Anterior cingulate cortex (tissue), 58 donors: ENCODE measurements at regions not wholly inside any gene's neighbourhood (a gene's known extent, or its start where the extent isn't known, plus 50 kb on each side); places are given as distances from the start of the nearest gene placed in this dataset.
"Not testable (repeated sequence)": the region's sequence is repeated elsewhere in the genome, so short reads cannot be mapped to it uniquely, and the experiment has no call there.

ENCODE experiments used
- DNase-seq, 58 donors: peaks; one replicate each; lab custom pipeline; 2025; lab: John Stamatoyannopoulos, UW

DNA sequence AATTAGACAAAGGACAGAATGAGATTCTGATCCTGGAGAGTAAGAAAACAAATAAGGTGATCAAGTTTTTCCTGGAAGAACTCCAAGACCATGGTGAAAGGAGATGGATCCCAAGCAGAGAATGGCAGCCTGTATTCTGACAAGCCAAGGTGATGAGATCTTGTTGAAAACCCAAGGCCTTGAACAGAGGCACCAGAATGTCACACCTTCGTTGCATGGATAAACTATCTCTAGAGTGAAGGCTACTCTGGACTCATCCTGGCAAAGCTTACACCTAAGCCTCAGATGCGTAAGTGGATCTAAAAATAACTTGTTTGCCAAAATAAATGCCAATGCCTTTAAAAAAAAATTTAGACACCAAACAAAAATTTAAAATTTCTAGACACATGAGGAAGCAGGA, 605.9 kb downstream of the ETNK1 start:
- no peak for DNase-seq

DNA sequence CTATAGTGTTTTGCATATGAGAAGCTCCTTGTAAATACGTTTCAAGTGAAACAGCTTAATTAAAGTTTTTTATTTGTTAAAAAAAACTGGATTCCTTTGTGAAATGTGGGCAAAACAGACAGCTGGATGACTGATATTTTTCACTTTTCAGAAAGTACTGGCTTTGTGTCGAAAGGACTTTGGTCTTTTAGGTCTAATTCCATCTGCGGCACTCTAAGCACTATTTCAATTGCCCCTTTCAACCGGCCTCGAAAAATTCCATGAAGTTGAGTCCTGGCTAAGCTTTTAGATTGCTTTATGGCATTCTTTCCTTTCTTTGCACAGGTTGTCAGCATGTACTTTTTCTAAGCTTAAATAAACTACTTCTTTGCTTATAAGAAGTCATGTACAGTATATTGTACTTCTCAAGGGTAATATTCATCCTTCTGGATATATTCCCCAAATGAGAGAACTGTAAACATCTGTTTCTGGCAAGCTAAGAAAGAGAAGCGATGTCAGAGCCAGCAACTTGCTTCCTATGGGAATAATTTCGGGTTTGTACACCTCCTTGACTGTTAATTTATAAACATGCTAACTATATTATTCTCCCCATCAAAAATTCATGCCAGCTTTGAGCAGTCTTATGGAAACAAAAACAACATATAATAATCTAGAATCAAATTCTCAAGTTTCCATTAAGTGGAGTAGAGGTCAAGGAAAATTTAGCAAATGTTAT, 611.3 kb downstream of the ETNK1 start:
- DNase-seq = no peak

DNA sequence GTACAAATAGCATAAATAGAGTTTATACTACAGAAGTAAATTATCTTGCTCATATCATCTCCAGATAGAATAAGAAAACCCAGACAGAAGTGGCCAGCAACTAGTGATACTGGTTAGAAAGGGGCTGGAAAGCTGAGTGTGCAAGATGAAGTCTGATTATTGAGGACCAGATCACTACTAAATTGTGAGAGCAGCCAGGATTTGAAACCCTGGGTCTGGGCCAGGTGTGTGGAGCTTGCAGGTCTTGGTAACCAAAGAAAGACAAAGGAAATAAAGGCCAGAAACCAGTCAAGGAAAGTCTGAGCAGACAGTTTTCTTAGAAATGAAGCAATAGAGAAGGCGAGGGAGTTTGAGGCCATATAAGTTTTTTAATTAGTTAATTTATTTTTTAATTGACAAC, 611.8 kb downstream of the ETNK1 start:
- no peak for DNase-seq

DNA sequence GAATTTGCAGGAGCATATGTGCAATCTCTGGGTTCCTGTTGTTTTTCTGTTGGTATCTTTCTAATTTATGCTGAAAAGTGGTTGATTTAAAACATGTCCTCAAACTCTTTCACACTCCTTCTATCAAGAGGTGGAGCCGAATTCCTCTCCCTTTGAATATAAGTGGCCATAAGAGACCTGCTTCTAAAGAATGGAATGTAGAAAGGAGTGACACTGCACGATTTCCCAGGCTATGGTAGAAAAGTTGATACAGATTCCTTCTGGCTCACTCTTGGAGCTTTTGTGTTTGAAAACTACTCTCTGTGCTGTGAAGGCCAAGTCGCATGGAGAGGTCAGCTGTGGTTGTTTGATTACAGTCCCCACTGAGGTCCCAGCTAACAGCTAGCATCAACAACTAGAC, 613.2 kb downstream of the ETNK1 start:
- no peak for DNase-seq

DNA sequence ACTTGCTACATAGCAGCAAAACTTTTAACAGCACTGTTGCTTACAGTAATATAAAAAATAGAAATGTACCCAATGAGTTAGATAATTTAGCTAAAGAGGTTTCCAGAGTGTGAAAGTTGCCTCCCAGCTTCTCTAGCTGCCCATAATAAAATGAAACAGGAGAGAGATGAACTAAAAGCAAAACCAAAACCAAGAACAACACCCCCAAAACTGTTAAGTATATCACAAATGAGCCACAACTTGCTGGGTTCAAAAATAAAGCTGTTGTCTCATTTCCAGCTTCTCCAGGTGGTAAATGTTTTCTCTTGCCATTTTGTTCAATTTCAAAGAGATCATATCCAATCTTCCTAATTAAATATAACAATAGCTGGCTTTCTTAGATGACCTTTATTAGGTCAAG, 614.0 kb downstream of the ETNK1 start:
- DNase-seq = no peak

DNA sequence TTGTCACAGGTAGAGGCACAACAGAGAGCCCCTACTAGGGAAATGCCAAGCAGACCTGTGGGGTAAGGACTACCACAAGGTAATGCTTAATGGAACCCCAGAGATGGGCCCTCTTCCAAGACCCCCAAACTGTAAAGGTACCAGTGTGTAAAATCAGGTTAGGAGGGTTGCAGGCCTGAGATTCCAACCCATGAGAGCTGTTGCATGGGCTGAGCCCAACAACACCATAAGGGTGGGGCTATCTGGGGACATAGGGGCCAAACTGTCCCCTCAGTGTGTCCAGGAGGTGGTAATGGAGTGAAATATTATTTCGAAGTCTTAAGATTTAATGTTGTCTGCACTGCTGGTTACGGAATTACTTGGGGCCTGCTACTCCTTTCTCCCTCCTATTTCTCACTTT, 620.2 kb downstream of the ETNK1 start:
- no peak for DNase-seq

DNA sequence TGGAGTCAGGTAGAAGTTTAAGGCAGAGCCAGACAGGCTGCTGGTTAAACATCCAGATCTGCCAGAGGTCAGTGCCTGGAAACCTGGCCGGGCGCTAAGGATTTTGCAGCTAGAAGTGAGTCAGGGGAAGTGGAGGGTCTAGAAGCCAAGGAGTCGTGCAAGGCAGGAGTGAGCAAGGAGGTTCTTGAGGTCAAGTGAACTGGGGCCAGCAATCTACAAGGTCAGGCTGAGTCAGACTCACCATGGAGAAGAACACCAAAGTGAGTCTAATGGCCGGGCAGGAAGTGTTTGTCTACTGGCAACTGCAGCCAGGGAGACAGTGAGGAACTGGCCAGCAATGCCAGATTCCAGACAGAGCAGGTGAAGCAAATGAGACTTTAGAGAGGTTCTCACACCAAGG, 628.2 kb downstream of the ETNK1 start:
- DNase-seq = no peak

DNA sequence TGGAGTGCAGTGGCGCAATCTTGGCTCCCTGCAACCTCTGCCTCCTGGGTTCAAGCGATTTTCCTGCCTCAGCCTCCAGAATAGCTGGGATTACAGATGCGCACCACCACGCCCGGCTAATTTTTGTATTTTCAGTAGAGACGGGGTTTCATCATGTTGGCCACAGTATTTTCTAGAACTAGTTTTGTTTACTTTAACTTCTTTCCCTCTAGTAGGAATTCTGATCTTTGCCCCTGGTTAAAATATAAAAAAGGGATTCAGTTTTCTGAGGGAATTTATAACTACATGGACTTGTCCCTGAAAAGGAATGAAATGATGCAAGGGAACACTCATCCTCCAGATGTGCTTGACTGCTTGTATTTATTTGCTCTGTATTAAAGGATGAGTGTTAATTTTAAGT, 628.9 kb downstream of the ETNK1 start:
- not testable (repeated sequence) for DNase-seq

DNA sequence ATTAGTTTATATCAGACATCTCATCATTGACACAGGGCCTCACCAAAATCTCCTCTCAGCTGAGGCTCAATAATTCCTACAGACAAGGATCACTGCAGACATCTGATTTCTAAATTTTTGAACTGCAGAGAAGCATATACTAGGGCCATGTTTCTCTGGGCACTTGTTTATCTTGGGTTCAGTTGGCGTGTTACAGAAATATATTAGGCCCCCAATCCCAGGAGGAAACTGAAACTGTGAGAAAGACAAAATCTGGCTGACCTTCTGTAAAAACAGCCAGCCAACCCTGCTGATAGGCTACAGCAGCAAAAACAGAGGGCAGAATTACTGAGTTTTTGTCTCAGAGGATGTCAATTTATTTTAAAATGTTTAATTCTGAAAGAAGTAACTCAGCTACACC, 634.6 kb downstream of the ETNK1 start:
- no peak for DNase-seq

DNA sequence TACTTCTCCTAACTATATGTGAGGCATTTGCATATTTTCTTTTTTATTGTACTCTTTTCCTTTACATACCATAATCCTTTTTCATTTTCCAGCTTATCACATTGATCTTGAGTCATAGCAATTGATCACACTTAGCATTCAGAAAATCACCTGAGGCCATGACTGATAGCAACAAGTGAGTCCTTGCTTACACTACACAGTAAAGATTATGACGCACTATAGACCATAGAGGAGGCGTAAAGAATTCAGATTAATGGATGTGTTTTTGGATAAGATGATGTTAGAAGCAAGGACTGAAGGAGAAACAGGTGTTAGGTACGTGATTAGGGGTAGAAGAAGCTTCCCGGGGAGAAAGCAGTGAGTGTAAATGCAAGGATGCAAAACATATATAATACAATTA, 637.7 kb downstream of the ETNK1 start:
- DNase-seq = no peak

DNA sequence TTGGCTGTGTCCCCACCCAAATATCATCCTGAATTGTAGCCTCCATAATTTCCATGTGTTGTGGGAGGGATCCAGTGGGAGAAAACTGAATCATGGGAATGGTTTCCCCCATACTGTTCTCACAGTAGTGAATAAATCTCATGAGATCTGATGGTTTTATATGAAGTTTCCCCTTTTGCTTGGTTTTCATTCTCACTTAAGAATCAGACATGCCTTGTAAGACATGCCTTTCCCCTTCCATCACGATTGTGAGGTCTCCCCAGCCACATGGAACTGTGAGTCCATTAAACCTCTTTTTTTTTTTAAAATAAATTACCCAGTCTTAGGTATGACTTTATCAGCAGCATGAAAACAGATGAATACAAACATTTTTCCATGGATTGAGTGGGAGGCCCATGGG, 652.9 kb downstream of the ETNK1 start:
- no peak for DNase-seq

DNA sequence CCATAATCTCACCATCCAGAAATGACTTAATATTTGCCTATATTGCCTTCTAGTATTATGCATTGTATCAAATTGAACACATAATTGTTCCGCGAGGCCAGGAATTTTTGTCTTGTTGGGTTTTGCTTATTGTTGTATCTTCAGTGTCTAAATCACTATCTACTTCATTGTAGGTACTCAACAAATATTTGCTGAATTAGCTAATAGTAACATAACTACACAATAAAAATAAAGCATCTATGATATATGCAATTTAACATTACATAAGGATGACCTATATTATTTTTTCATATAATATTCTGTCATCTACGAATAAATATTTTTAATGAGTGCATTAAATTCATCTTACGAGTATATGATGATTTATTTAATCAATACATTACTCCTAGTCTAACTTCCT, 656.3 kb downstream of the ETNK1 start:
- DNase-seq = no peak

DNA sequence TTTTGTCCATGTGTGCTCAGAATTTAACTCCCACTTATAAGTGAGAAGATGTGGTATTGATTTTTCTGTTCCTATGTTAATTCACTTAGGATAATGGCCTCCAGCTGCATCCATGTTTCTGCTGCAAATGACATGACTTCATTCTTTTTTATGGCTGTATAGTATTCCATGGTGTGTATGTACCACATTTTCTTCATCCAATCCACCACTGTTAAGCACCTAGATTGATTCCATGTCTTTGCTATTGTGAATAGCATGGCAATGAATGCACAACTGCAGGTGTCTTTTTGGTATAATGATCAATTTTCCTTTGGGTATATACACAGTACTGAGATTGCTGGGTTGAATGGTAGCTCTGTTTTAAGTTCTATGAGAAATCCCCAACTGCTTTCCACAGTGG, 657.7 kb downstream of the ETNK1 start:
- no peak for DNase-seq

DNA sequence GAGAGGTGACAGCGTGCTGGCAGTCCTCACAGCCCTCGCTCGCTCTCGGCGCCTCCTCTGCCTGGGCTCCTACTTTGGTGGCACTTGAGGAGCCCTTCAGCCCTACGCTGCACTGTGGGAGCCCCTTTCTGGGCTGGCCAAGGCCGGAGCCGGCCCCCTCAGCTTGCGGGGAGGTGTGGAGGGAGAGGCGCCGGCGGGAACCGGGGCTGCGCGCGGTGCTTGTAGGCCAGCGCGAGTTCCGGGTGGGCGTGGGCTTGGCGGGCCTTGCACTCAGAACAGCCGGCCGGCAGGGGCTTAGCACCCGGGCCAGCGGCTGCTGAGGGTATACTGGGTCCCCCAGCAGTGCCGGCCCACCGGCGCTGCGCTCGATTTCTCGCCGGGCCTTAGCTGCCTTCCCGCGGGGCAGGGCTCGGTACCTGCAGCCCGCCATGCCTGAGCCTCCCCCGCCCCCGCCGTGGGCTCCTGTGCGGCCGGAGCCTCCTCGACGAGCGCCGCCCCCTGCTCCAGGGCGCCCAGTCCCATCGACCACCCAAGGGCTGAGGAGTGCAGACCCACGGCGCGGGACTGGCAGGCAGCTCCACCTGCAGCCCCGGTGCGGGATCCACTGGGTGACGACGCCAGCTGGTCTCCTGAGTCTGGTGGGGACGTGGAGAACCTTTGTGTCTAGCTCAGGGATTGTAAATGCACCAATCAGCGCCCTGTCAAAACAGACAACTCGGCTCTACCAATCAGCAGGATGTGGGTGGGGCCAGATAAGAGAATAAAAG, 661.0 kb downstream of the ETNK1 start:
- DNase-seq = peak in 1 of 58 donors; percentile 4

DNA sequence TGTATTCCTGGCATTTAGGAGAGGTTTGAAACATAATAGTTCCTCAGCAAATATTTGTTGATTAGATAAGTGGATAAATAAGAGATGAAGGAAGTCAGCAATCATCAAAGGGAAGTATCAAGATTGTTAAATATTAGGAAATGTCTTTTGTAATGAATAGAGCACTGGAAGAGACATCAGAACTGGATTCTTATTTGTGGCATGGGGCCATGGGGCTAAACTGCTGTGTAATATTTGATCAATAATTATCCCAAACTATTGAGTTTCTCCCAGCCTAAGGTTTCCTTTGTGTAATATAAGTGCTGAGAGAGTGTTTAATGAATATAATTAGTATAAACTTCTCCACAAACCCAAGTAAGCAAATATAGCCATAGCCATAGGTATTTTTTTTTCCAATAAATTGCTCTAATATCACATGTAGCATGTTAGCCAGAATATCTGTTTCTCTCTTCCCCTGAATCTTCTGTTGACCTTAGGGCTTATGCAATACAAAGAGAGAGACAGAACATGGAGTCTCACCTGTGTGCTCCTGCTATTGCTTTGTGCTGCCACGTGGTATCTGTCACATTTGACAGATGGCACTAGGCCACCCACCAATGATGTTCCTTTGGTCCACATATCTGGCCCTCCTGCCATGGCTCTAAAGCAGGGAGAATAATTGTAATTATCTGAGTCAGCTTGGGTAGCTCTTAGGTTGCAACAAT, 658.7 kb downstream of the SOX5 start:
- no peak for DNase-seq

DNA sequence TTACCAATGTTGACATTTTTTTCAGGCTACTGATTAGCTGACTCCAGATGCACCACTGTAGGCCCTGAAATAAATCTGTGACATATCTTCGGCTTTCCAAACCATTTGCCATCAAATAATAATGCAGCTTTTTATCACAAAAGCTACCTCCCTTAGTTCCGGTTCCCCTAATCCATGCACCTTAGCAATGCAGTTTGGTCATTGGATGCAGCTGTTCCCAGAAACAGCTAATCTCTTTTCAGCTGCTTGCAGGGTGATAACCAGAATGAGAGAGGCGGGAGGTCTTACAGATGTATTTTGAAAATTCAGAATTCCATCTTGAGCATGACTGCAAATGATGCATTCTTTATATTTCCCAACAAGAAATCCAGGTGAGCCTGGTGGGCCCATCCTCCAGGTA, 646.2 kb downstream of the SOX5 start:
- DNase-seq = no peak

DNA sequence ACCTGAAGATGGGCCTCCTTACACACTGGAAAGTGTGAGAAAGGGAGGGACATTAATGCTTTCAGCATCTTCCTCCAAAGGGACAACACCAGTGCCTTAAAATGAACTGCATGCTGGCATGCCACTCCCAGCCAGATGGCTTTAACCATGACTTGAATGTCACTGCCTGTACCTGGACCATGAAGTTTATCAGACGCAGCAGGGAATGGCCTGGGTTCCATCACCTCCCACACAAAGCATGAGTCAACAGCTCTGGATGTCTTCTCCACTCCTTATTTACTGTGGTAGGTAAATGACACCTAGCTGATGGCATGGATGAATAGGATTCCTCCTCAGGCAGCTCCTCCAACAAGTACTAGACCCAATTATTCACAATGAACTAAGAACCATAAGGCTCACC, 645.6 kb downstream of the SOX5 start:
- no peak for DNase-seq

DNA sequence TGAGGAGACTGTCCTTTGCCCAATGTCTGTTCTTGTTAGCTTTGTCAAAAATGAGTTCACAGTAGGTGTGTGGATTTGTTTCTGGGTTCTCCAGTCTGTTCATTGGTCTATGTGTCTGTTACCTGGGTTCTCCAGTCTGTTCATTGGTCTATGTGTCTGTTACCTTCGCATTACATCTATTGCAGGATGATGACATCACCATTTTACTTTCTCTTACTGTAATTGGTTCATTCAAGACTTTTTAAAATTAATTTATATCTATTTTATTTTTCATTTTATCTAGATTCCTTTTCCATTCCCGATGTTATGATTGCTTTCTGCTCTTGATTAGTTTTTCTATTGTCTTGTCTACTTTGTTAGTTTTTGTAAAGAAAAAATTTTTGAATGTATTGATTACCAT, 615.5 kb downstream of the SOX5 start:
- no peak for DNase-seq

DNA sequence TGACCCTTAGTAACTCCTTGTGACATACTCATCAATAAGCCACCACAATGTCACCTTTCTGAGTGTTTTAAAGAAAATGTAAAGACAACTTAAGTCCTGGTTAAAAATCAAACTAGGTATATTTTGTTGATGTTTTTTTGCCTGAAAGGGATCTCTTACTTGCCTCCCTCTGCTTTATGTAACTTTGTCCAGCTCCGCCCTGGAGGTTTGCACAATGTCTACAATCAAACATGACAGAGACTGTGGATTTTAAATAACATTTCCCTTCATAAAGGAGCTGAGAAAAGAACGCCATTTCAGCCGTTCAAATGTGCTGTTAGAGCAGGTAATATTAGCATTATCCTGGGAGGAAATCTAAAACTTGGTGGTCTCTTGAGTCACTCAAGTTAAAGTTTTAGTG, 613.9 kb downstream of the SOX5 start:
- DNase-seq = no peak

DNA sequence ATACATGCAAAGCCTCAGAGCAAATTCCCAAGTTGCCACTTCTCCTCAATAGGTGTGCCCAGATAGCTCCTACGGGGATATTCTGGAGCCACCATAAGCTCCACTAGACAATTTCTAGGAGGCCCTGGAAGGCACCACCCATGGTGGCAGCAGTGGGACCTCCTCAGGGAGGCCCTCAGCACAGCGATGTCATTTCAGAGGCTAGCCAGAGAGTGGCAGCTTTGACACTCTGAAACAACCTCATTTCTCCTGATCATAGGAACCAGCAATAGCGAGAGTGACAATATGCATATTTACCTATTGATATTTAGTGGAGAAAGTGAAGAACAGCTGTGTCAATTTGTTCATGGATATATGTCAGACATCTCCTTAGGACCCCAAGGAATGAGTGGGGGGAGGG, 612.3 kb downstream of the SOX5 start:
- DNase-seq = no peak

DNA sequence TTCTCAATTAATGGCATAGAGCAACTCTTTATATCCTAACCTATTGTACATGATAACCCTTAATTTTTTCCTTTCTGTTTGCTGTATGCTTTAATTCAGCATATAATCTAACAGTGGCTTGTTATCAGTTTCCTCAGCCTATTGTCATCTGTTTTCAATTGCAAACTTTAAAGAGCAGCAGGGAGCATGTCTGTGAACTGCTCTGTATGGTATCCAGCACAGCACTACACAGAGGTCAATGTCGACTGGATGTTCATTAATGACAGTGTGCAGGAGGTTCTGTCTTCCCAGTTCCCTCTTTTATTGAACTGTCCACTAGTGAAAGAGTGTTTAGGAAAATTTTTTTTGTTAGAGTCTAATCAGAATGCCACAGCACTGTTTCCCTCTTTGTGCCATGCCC, 609.1 kb downstream of the SOX5 start:
- DNase-seq = no peak

DNA sequence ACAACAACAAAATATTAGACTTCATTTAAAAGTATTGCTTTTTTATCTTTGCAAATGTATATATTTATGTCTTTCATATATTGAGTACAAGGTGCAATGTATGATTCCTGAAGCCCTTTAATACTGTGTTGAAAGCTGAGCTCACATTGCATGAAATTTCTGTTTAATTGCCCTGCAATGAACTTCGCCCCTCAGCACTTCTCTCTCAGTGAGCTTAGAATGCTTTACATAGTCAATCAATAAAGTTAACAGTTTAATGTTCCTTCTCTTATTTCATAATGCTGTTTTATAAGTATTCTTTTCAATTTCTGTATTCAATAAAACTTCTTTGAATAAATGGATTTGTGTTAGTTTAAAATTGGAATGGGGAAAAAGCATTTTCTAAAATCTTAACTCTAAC, 607.1 kb downstream of the SOX5 start:
- no peak for DNase-seq
